ENCODE measurements at regions not wholly inside any gene's neighbourhood (a gene's known extent, or its start where the extent isn't known, plus 50 kb on each side); places are given as distances from the start of the nearest gene placed in this dataset.

DNA sequence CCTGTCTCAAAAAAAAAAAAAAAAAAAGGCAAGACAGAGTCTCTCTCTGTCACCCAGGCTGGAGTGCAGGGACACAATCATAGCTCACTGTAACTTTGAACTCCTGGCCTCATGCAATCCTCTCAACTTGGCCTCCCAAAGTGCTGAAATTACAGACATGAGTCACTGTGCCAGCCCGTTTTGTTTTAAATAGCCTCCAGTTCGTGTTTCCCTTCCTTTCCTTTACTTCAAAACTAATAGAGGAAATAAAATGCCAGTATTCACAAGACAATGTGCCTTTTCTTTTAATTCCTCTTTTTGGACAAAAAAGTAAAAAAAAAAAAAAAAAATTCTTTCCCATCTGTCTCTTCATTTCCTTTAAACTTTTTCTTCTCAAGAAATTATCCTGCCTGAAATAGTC, 54.5 kb upstream of the ACMSD start:
- ATAC-seq (replicated peaks in 6 of 8), result no peak
- no peaks in the 10 kb centered on the region for H3K4me1 ChIP-seq (replicated peaks in 1 of 2)
- H3K4me3 ChIP-seq, result no peak overlapping the region
- in situ Hi-C loops (cut with MboI; ENCODE audit: low pct_unique_long_range_greater_than_20kb in 2 of 9, low sequenced_read_pairs in 9 of 9, unreplicated experiment in 9 of 9), result no loop called here
- no peak overlapping the region for H3K27ac ChIP-seq
- 8 to 100% (median 63%) methylated on average over 1 to 2 of the region's 2 CpGs for WGBS, 10 experiments

DNA sequence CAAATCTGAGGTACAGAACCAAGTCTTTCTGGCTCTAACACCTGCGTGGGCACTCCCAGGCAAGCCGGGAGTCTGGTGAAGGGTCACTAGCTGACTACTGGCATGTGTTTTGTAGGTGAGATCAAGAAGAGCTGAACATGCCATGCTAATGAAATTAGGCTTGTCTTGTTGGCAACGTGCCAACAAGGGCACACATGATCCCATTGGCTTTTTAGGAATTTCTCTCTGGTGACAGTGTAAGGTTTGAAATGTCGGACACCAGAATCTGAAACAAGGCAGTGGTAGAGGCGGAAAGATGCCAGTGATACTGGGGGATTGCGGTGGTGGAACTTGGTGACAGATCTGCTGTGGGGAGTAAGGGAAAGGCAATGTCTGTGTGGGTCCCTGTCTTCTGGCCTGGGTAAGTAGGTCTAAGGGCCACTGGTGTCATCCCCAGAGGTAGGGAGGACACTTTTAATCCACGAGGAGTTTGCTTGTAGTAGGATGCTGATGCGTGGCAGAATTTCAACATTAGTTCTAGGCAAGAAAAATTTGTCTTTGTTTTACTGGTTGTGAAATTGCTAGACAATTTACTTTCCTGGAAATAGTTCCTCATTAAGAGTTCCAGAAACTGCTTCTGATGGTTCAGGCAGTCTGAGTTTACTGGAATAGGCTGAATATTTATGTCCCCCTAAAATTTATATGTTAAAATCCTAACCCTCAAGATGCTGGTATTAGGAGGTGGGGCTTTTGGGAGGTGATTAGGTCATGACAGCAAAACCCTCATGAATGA, 52.6 kb upstream of the ACMSD start:
- no peak overlapping the region for H3K4me3 ChIP-seq
- in situ Hi-C loops (cut with MboI; ENCODE audit: low pct_unique_long_range_greater_than_20kb in 2 of 9, low sequenced_read_pairs in 9 of 9, unreplicated experiment in 9 of 9), result no loop called here
- H3K27ac ChIP-seq, result no peak overlapping the region
- peak in 1 of 8 experiments; percentile 36 for ATAC-seq (replicated peaks in 6 of 8)
- WGBS, 10 experiments, result 0 to 100% (median 87%) methylated on average over 1 to 7 of the region's 8 CpGs; no CpG with 5 or more reads in 2 of the 10 experiments
- no peaks in the 10 kb centered on the region for H3K4me1 ChIP-seq (replicated peaks in 1 of 2)

DNA sequence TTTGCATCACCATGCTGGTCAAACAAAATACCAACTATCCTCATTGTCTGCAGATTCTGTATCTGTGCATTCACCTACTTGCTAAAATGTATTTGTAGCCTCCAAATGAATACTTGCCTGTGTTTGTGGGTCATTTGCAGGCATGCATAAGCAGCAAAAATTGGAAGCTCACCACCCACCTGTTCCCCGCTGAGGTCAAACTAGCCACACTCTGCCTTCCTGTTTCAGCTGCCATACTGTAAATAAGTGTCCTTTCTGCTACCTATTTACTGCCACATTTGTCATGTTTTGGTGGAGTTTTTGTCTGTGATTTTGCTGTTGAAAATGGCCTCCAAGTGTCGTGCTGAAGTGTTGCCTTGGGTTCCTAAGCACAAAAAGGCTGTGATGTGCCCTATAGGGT, 50.0 kb upstream of the ACMSD start:
- Histone ChIP-seq H3K4me1 (replicated peaks in 1 of 2) (peaks cover 0 to 3% of the 10 kb centered on the region in 2 donors), H3K27ac (no peak overlapping the region), H3K4me3 (no peak overlapping the region)
- WGBS, 10 experiments, result 10 to 85% (median 43%) methylated on average over 1 to 2 of the region's 2 CpGs; no CpG with 5 or more reads in 6 of the 10 experiments
- no peak for ATAC-seq (replicated peaks in 6 of 8)
- in situ Hi-C loops (cut with MboI; ENCODE audit: low pct_unique_long_range_greater_than_20kb in 2 of 9, low sequenced_read_pairs in 9 of 9, unreplicated experiment in 9 of 9), result no loop called here

Measured in motor neuron (in vitro differentiated cells).